NB4 (cell line): ENCODE measurements at regions not wholly inside any gene's neighbourhood (a gene's known extent, or its start where the extent isn't known, plus 50 kb on each side); places are given as distances from the start of the nearest gene placed in this dataset.

Experiments
- CTCF ChIP-seq: IDR thresholded peaks from one replicate; pipeline ENCODE4 v1.5.1; 2012; ENCODE audit warnings: low read depth, low read length
- MAX ChIP-seq: IDR thresholded peaks from 2 replicates; pipeline ENCODE4 v1.6.1; 2011; ENCODE audit warnings: low read depth, low read length
- MYC ChIP-seq: IDR thresholded peaks from 2 replicates; pipeline ENCODE4 v1.6.1; 2011; ENCODE audit warnings: low read depth, low read length
- POLR2A ChIP-seq: IDR thresholded peaks from 2 replicates; pipeline ENCODE4 v1.6.1; 2011; ENCODE audit warnings: mild to moderate bottlenecking; ENCODE audit not compliant: insufficient read length; ENCODE audit errors: extremely low read depth

- TF ChIP-seq MAX, result no peak
- TF ChIP-seq CTCF, result no peak
- no peak for TF ChIP-seq POLR2A
- TF ChIP-seq MYC, result no peak
Measured at GRCh38 chr12:90399357-90399756, 555.6 kb downstream of the CCER1 start.
